Inflammatory macrophage treated with lipopolysaccharide for 4 hours (primary cell): ENCODE measurements at regions not wholly inside any gene's neighbourhood (a gene's known extent, or its start where the extent isn't known, plus 50 kb on each side); places are given as distances from the start of the nearest gene placed in this dataset.
"Not testable (repeated sequence)": the region's sequence is repeated elsewhere in the genome, so short reads cannot be mapped to it uniquely, and the experiment has no call there.

Experiments
- DNase-seq: peaks from one replicate; pipeline ENCODE4 v3.0.0-alpha.2; 2020

DNA sequence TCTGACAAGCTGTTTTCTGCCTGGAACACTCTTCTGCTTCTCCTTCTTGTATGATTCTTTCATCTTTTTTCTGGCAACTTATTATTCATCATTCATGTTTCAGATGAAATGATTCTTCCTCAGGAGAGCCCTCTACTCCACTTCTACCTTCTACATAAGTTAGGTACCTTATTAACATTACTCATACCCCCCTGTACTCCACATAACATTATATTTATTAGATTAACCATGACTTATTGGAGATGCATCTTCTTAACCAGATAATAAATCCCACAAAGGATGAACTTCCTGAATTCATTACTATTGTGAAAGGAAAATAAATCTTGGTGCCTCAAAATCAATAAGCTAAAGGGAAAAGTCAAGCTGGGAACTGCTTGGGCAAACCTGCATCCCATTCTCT, 1636.5 kb upstream of the FLRT2 start:
- DNase-seq, result no peak

GRCh38 chr14:83894568-83894967, 1635.4 kb upstream of the FLRT2 start:
- DNase-seq, result no peak

DNA sequence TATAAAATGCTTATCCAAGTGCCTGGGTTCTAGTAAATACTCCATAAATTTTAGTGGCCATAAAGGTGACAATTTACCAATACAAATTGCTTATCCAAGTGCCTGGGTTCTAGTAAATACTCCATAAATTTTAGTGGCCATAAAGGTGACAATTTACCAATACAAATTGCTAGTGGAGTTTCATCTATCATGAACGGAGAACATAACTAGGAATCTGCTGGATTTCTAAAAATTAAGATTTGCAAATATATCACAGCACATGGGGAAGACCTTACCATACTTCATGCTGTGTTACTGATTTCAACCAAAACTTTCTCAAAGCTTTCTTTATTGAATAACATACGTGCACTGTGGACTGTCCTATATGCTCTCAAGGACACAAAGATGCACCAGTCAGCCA, 1631.4 kb upstream of the FLRT2 start:
- not testable (repeated sequence) for DNase-seq

GRCh38 chr14:83899706-83900105, 1630.2 kb upstream of the FLRT2 start:
- no peak for DNase-seq

DNA sequence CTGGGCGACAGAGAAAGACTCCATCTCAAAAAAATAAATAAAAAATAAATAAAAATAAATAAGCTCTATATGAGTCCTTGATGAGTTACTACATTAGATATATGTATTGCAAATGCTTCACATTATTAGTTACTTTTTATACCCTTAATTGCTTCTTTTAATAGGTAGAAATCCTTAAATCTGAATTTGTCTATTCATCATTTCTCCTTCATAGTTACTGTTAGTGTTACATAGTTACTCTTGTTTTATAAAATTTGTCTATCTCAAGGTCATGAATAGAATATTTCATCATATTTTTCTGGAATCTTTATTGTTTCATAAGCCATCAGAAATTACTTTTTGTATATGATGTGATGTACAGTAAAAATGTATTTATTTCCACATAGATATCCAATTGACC, 1624.8 kb upstream of the FLRT2 start:
- DNase-seq, result no peak

GRCh38 chr14:83908419-83908818, 1621.5 kb upstream of the FLRT2 start:
- no peak for DNase-seq

DNA sequence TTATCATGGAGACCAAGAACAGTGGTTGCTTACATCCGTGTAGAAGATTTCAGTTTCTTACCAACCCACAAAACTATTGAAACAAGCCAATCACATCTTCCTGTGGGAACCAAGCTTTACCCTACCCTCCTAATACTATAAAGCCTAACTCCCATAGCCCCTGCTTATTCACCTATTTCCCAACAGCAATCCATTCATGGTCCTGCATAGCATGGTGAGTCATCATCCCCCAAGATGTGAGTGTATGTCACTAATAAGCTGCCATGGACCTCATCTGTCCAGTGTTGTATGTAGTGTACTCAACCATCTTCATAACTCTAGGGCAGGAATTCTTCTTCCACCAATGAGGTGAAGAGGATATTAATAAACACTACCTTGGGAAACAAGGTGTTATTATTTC, 1620.4 kb upstream of the FLRT2 start:
- DNase-seq, result no peak

DNA sequence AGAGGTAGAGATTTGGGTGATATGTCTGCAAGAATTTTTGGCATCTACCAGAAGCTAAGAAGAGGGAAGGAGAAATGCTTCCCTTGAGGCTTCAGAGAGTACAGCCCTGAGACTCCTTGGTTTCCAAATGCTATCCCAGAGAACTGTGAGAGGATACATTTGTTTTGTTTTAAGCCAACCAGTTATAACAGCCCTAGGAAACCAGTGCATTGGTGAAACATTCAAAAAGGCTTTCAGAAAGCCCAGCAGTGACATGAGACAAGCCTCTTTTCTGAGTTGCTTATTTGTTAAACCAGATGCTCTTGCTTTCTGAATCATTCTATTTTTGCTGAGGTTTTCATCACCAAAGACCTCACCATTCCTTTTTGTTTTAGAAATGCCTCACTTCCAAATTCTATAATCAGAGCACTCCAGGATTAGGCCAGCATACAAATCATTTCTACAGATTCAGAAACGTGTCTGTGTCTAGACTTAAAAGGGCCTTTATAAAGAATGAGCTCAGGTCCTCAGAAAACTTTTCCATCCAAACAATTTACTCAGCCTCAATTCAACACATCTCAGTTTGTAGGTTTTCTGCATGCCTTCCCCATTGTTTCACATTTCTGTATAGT, 1617.8 kb upstream of the FLRT2 start:
- DNase-seq, result no peak

GRCh38 chr14:83913476-83913875, 1616.5 kb upstream of the FLRT2 start:
- no peak for DNase-seq

GRCh38 chr14:83918546-83918945, 1611.4 kb upstream of the FLRT2 start:
- no peak for DNase-seq

GRCh38 chr14:83919675-83920074, 1610.3 kb upstream of the FLRT2 start:
- DNase-seq, result not testable (repeated sequence)

DNA sequence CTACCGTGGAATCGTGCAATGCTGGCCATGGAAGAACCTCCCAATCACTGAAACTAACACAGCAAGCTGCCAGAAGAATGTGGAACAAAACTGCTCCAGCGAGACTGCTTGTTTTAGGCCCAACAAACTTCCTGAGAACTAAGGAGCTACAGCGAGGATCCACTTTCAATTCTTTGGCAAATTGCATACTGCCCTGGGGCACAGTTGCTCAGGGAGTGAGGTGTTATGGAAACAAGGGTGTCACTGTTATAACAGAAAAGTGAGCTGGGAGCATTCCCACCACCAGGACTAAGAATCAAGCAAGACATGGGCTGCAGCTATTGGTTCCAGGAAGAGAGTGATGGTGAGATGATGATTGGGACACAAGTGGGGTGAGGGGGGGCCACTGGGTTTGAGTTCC, 1606.1 kb upstream of the FLRT2 start:
- DNase-seq, result no peak

GRCh38 chr14:83924259-83924658, 1605.7 kb upstream of the FLRT2 start:
- DNase-seq, result no peak

GRCh38 chr14:83940253-83940652, 1589.7 kb upstream of the FLRT2 start:
- DNase-seq, result no peak

- no peak for DNase-seq
Measured at GRCh38 chr14:83958359-83958758, 1571.6 kb upstream of the FLRT2 start.

- no peak for DNase-seq
Measured at GRCh38 chr14:83960832-83961512, 1569.0 kb upstream of the FLRT2 start.

GRCh38 chr14:83969998-83970397, 1559.9 kb upstream of the FLRT2 start:
- no peak for DNase-seq

GRCh38 chr14:83972631-83973030, 1557.3 kb upstream of the FLRT2 start:
- DNase-seq, result no peak

DNA sequence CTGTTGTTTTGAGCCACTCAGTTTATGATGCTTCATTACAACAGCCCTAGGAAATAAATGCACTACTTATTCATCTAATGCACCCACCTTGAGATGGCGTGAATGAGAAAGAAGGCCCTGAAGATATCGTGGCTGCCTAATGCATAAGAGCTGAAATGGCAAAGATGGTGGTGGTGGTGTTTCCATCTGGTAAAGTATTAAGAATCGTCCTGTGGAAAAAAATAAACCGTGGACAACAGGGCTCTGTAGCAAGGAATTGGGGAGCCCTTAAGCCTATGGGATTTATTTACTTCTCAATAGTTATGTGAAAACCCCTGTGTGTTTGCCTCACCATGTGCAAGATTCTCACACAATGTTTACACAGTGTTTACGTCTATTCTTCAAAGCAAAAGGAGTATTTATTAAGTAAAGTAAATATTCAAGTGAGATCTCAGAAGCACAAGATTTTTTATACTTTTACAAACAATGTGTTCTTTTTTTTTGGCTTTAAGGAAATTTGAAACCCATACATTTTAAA, 1555.2 kb upstream of the FLRT2 start:
- no peak for DNase-seq

GRCh38 chr14:83975435-83975834, 1554.5 kb upstream of the FLRT2 start:
- DNase-seq, result no peak

DNA sequence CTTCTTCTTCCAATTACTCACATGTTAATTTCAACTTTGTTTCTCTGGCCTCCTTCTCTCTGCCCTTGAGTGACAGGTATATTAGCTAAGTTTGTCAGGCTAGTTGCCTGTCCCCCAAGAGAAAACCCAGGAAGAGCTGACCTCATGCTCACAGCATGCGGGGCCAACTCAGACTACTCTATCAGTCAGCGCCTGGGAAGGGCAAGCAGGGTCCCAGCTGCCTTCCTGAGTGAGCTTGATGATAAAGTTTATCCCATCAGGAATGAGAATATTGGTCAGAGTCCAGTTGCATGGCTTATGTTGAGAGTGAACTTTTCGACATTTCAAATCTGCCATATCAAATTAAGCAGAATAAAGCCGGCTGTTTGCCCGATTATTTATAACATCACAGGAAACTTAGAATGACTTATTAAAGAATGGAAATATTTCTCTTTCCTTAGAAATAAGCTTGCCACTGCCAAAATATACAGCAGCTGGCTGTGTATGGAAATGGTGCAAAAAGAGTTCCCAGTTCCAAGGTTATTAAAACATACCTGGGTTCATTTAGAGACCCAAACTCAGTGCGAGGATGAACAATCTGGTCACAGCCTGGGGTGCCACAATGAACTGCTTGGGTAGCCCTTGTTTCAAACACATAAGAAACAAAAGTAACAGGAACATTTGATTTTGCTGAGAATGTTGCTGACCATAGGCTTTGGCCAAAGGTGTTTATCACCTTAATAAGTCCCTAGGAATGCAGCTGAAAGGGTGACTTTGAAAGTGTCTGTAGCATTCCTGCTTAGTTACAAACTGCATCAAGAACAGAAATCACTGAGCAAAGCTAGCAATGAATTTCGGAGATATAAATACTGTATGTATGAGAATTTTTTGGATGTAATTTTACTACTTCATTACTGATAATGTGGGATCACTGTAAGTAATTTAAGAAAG, 1553.8 kb upstream of the FLRT2 start:
- DNase-seq, result no peak

DNA sequence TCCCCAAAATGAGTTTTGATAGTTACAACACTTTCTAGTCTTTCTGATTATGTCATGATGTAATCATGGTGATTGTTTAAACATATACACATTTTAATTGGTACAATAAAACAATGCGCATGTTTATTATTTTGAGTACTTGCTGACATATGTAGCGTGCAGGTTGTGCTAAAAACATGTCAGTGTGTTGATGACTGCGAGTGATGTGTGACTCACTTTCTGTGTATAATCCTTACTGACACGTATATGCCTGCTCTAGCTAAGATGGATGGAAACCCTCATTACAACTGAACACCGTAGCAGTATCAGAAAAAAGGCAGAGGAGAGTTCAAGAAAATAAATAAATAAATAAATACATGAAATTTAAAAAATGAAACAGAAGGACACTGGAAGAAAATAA, 1552.4 kb upstream of the FLRT2 start:
- DNase-seq, result no peak

DNA sequence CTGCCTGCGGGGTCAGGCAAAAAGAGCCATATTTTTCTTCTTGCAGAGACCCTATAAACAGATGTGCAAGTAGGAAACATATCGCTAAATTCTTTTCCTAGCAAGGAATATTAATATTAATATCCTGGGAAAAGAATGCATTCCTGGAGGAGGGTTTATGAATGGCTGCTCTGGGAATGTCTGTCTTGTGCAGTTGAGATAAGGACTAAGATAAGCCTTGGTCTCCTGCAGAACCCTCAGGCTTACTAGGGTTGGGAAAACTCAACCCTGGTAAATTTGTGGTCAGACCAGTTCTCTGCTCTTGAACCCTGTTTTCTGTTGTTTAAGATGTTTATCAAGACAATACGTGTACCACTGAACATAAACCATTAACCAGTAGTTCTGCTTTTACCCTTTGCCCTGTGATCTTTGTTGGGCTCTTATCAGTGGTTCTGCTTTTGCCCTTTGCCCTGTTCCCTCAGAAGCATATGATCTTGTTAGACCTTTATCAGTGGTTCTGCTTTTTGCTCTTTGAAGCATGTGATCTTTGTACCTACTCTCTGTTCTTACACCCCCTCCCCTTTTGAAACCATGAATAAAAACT, 1548.2 kb upstream of the FLRT2 start:
- not testable (repeated sequence) for DNase-seq
